Endodermal cell (in vitro differentiated cells): ENCODE measurements at regions not wholly inside any gene's neighbourhood (a gene's known extent, or its start where the extent isn't known, plus 50 kb on each side); places are given as distances from the start of the nearest gene placed in this dataset.
A peak's percentile ranks its signal among the peaks of the same experiment; 100 is the strongest.

Source experiments
- DNase-seq: peaks from one replicate; pipeline ENCODE4 v3.0.0-alpha.2; 2017
- H3K27ac ChIP-seq: 2 replicates; pipeline ENCODE4 v1.5.1; 2013; ENCODE audit warnings: mild to moderate bottlenecking, low read depth, low read length, moderate library complexity
- H3K27me3 ChIP-seq: 2 replicates; pipeline ENCODE4 v1.6.1; 2013; ENCODE audit warnings: mild to moderate bottlenecking, low read length, moderate library complexity; ENCODE audit not compliant: insufficient read depth, control insufficient read depth, poor library complexity, severe bottlenecking
- H3K36me3 ChIP-seq: 2 replicates; pipeline ENCODE4 v1.7.0; 2013; ENCODE audit warnings: mild to moderate bottlenecking, low read length, moderate library complexity; ENCODE audit not compliant: control insufficient read depth, insufficient read depth
- H3K4me1 ChIP-seq: one replicate; pipeline ENCODE4 v1.7.0; 2013; ENCODE audit warnings: low read length; ENCODE audit not compliant: control insufficient read depth, insufficient read depth
- H3K4me3 ChIP-seq: 2 replicates; pipeline ENCODE4 v1.5.1; 2013; ENCODE audit warnings: mild to moderate bottlenecking, low read length, moderate library complexity
- H3K9ac ChIP-seq: 2 replicates; pipeline ENCODE4 v1.6.1; 2013; ENCODE audit warnings: mild to moderate bottlenecking, low read length, moderate library complexity; ENCODE audit not compliant: poor library complexity, severe bottlenecking; ENCODE audit errors: extremely low read depth
- H3K9me3 ChIP-seq: 2 replicates; pipeline ENCODE4 v1.6.1; 2013; ENCODE audit warnings: mild to moderate bottlenecking, low read length, moderate library complexity; ENCODE audit not compliant: control insufficient read depth
- H3K27ac Mint-ChIP-seq: 2 replicates; pipeline ENCODE4 v1.8.0; 2020; ENCODE audit warnings: mixed read lengths
- H3K27me3 Mint-ChIP-seq: 2 replicates; pipeline ENCODE4 v1.8.0; 2021; ENCODE audit warnings: mild to moderate bottlenecking, mixed read lengths; ENCODE audit not compliant: insufficient read depth
- H3K36me3 Mint-ChIP-seq: 2 replicates; pipeline ENCODE4 v1.8.0; 2020; ENCODE audit warnings: low read depth, mixed read lengths
- H3K4me1 Mint-ChIP-seq: 2 replicates; pipeline ENCODE4 v1.8.0; 2020; ENCODE audit warnings: mixed read lengths
- H3K4me3 Mint-ChIP-seq: 2 replicates; pipeline ENCODE4 v1.8.0; 2020; ENCODE audit warnings: mild to moderate bottlenecking, moderate library complexity, mixed read lengths
- H3K9me3 Mint-ChIP-seq: 2 replicates; pipeline ENCODE4 v1.8.0; 2020; ENCODE audit warnings: mild to moderate bottlenecking, mixed read lengths
- WGBS, 2 experiments: methylation state at CpG; one replicate each; pipeline versions ENCODE4 v1.1.5 to v1.1.7; 2013; ENCODE audit warnings: missing lambda C conversion rate in 2 of 2, mixed read lengths in 1 of 2; ENCODE audit not compliant: insufficient coverage in 1 of 2, insufficient read length in 1 of 2; 5-methylcytosine and 5-hydroxymethylcytosine counted together
- TF ChIP-seq, protein P1 (sequence below): fragments of 200-600 bp; sonication (generic); conservative IDR thresholded peaks from 2 replicates; pipeline ENCODE4 v1.5.0; 2021; ENCODE audit warnings: antibody characterized with exemption, mild to moderate bottlenecking

DNA sequence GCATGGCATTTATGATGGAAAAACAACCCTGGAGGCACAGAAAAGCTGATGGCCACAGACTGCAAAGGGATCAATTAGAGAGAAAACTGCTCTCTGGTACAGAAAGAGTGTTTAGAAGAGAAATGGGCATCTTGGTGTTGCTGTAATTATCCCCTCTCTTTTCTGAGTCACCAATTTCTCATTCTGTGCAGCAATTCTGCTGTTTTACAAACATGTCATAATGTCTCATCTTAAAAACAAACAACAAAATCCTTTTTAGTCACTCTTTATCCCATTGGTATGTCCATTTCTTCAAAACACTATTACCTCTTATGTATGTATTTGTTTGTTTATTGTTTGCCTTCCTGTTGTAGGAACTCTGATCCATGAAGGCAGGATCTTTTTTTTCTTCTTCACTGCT, 73.9 kb upstream of the HK2 start:
- Histone ChIP-seq H3K9me3 (peaks cover 11% of the 10 kb centered on the region), H3K4me3 (no peak overlapping the region), H3K27me3 (no peaks in the 10 kb centered on the region), H3K27ac (no peak overlapping the region), H3K36me3 (no peaks in the 10 kb centered on the region), H3K4me1 (no peaks in the 10 kb centered on the region), H3K9ac (no peak overlapping the region)
- no peak overlapping the region for H3K27ac Mint-ChIP-seq
- H3K4me1 Mint-ChIP-seq, result peaks cover 11% of the 10 kb centered on the region
- no peak overlapping the region for H3K4me3 Mint-ChIP-seq
- TF ChIP-seq, protein P1, sequence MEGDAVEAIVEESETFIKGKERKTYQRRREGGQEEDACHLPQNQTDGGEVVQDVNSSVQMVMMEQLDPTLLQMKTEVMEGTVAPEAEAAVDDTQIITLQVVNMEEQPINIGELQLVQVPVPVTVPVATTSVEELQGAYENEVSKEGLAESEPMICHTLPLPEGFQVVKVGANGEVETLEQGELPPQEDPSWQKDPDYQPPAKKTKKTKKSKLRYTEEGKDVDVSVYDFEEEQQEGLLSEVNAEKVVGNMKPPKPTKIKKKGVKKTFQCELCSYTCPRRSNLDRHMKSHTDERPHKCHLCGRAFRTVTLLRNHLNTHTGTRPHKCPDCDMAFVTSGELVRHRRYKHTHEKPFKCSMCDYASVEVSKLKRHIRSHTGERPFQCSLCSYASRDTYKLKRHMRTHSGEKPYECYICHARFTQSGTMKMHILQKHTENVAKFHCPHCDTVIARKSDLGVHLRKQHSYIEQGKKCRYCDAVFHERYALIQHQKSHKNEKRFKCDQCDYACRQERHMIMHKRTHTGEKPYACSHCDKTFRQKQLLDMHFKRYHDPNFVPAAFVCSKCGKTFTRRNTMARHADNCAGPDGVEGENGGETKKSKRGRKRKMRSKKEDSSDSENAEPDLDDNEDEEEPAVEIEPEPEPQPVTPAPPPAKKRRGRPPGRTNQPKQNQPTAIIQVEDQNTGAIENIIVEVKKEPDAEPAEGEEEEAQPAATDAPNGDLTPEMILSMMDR, result no peak
- no peaks in the 10 kb centered on the region for H3K27me3 Mint-ChIP-seq
- peaks cover 23% of the 10 kb centered on the region for H3K9me3 Mint-ChIP-seq
- no peaks in the 10 kb centered on the region for H3K36me3 Mint-ChIP-seq
- no peak for DNase-seq

- H3K4me1 Mint-ChIP-seq, result peaks cover 15% of the 10 kb centered on the region
- no peaks in the 10 kb centered on the region for H3K27me3 Mint-ChIP-seq
- Histone ChIP-seq H3K4me1 (no peaks in the 10 kb centered on the region), H3K36me3 (no peaks in the 10 kb centered on the region), H3K9ac (no peak overlapping the region), H3K4me3 (no peak overlapping the region), H3K27ac (no peak overlapping the region), H3K27me3 (no peaks in the 10 kb centered on the region), H3K9me3 (peaks cover 5% of the 10 kb centered on the region)
- no peak for DNase-seq
- peaks cover 17% of the 10 kb centered on the region for H3K9me3 Mint-ChIP-seq
- H3K27ac Mint-ChIP-seq, result no peak overlapping the region
- WGBS, 2 experiments, result 87 to 90% methylated on average over 3 to 6 of the region's 6 CpGs
- TF ChIP-seq, protein P1, result no peak
- H3K36me3 Mint-ChIP-seq, result no peaks in the 10 kb centered on the region
- no peak overlapping the region for H3K4me3 Mint-ChIP-seq
Observed at GRCh38 chr2:74760875-74761630, 72.9 kb upstream of the HK2 start.

GRCh38 chr2:74762789-74763188, 71.1 kb upstream of the HK2 start:
- no peak overlapping the region for H3K27ac Mint-ChIP-seq
- no peak overlapping the region for H3K4me3 ChIP-seq
- TF ChIP-seq, protein P1, result peak; percentile 78
- no peak overlapping the region for H3K27ac ChIP-seq
- no peaks in the 10 kb centered on the region for H3K36me3 Mint-ChIP-seq
- H3K4me1 Mint-ChIP-seq, result peaks cover 20% of the 10 kb centered on the region
- H3K9me3 ChIP-seq, result no peaks in the 10 kb centered on the region
- H3K9ac ChIP-seq, result no peak overlapping the region
- H3K4me1 ChIP-seq, result no peaks in the 10 kb centered on the region
- H3K36me3 ChIP-seq, result no peaks in the 10 kb centered on the region
- H3K27me3 Mint-ChIP-seq, result peaks cover 4% of the 10 kb centered on the region
- no peak overlapping the region for H3K4me3 Mint-ChIP-seq
- H3K27me3 ChIP-seq, result no peaks in the 10 kb centered on the region
- H3K9me3 Mint-ChIP-seq, result peaks cover 7% of the 10 kb centered on the region
- DNase-seq, result no peak
- WGBS, 2 experiments, result 90 to 94% methylated on average over 2 to 3 of the region's 3 CpGs
